ENCODE measurements at regions not wholly inside any gene's neighbourhood (a gene's known extent, or its start where the extent isn't known, plus 50 kb on each side); places are given as distances from the start of the nearest gene placed in this dataset.

- DNase-seq (ENCODE audit: low read depth in 3 of 3): no peak
Observed at GRCh38 chr20:51876313-51876940, 74.1 kb upstream of the SALL4 start.

DNA sequence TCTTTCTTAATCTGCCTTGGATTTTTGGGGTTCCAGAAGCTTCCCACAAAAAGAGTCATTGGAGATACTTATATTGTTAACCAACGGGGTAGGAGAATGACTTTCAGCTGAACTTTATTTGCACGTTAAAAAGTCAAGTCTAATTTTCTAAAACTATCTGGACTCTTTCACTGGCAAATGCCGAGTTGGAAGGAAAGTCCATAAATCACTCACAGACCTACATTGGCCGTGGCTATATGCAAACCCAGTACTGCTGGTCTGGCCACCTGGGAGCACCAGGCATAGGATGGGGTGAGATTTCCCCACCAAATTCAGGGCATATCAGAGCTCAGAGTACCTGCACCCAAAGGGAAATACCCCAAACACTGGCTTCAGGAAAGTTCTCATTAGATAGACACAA is 71.3 kb upstream of the SALL4 start:
- DNase-seq (ENCODE audit: low read depth in 3 of 3): no peak

DNA sequence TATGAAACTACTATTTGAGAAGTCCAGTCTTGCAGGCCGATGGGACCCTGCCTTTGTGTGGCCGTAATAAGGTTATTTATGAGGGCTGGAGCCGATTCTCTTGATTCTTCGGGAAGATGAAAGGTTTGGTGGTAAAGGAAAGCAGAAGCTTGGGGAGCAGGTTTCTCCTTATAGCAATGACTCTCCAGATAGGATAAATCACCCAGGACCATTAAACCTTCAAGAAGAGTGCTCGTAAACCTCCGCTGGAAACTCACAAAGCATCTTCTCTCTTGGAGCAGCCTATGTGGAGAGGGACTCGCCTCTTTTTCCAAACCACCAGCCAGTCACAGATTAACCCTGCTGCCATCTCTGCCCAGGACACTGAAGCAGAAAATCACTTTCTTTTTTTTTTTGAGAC is 69.6 kb upstream of the SALL4 start:
- no peak for DNase-seq (ENCODE audit: low read depth in 3 of 3)

- DNase-seq (ENCODE audit: low read depth in 3 of 3): no peak
Observed at GRCh38 chr20:51869002-51869401, 66.7 kb upstream of the SALL4 start.

DNA sequence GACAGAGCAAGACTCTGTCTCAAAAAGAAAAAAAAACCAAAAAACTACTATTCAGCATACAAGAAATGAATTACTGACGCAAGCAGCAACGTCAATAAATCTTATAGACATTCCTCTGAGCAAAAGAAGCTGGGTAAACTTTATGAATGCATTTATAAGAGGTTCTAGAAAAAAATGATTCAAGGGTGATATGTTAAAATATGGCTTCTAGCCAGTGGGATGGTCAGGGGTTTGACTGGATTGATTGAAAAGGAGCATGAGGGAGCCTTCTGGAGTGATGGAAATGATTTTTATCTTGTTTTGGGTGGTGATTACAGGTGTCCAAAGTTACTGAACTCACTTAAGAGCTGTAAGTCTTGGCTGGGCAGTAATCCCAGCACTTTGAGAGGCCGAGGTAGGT is 64.9 kb upstream of the SALL4 start:
- DNase-seq (ENCODE audit: low read depth in 3 of 3): no peak

DNA sequence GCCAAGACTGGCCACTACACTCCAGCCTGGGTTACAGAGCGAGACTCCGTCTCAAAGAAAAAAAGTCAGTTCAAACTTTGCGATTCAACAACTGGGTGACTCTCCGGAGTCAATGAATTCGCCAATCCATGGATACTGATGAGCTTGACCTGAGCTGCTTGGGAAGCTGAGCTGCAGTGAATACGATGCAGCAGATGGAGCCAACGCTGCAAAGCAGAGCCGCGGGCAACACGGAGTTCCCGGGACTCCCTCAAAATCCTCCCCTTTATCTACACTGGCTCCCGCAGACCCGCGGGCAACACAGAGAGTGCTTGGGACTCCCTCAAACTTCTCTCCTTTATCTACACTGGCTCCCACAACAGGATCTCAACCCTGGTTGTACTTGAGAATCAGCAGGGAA is 62.6 kb upstream of the SALL4 start:
- no peak for DNase-seq (ENCODE audit: low read depth in 3 of 3)

GRCh38 chr20:51862796-51863195 is 60.5 kb upstream of the SALL4 start:
- no peak for DNase-seq (ENCODE audit: low read depth in 3 of 3)

DNA sequence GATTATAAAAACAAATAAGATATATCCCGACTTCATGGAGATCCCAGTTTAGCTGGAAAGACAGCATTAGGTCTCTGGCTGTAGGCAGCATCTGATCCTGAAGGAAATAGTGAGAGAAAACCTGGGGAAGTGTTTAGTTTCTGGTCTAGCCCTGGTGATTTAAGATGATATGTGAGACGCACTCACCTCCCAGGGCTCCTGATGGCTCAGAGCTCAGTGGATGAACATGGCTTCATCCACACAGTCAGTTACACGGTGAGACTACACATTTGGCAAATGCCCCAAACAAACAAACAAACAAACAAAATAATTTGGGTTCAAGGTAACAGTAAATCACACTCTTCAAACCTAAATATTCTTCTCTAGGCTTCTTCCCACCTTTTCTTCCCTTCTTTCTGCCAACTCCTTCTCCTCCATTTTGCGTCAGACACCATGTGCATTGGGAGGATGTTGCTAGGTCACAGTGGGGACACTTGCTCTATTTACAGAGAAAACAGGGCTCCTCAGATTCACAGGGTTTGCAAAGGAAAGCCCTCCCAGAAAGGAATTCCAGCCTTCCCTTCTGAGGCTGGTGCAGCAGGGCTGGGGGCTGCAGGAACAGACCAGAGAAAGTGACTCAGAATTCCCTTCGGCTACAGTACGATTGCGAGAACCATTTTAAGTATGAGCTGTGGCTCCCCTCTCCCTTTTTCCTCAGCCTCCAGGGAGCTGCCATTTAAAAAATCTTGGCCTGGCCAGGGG is 59.6 kb upstream of the SALL4 start:
- DNase-seq (ENCODE audit: low read depth in 3 of 3): no peak

GRCh38 chr20:51860111-51860882 is 58.0 kb upstream of the SALL4 start:
- no peak for DNase-seq (ENCODE audit: low read depth in 3 of 3)

DNA sequence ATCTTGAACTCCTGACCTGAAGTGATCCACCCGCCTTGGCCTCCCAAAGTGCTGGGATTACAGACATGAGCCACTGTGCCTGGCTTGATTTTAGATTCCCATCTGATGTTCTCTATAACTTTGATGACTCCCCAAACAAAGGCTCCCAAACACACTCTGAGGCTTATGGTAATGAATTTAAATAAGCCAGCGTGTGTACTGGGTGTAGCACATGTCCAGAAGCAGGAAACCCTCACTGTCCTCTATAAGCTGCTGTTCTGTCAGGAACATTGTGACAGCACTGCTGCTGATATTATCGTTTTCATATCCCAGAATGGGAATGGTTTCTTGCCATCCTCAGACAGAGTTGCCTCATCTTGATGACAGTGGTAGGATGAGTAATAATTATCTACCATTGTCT is 54.1 kb upstream of the SALL4 start:
- no peak for DNase-seq (ENCODE audit: low read depth in 3 of 3)

GRCh38 chr20:51854921-51855320 is 52.6 kb upstream of the SALL4 start:
- DNase-seq (ENCODE audit: low read depth in 3 of 3): no peak
